GM23338 (cell line): ENCODE measurements at regions not wholly inside any gene's neighbourhood (a gene's known extent, or its start where the extent isn't known, plus 50 kb on each side); places are given as distances from the start of the nearest gene placed in this dataset.

Experiments used
- CTCF ChIP-seq, 2 experiments: fragments of 200-600 bp in 1 of 2; sonication (generic) in 1 of 2; conservative IDR thresholded peaks; 2 replicates each; pipeline versions ENCODE4 v1.5.1 to v1.6.1; 2016 to 2017; ENCODE audit warnings: antibody characterized with exemption in 2 of 2, low read depth in 2 of 2, mild to moderate bottlenecking in 2 of 2, moderate library complexity in 1 of 2
- EZH2 ChIP-seq: fragments of 200-600 bp; sonication (generic); IDR thresholded peaks from one replicate; pipeline ENCODE4 v1.8.0; 2017; ENCODE audit warnings: antibody characterized with exemption, mild to moderate bottlenecking, low read depth; ENCODE audit not compliant: unreplicated experiment
- EZH2phosphoT487 ChIP-seq: fragments of 200-600 bp; sonication (generic); IDR thresholded peaks from one replicate; pipeline ENCODE4 v1.8.1; 2018; ENCODE audit warnings: antibody characterized with exemption; ENCODE audit not compliant: unreplicated experiment
- REST ChIP-seq: IDR thresholded peaks from one replicate; pipeline ENCODE4 v1.6.1; 2018; ENCODE audit warnings: antibody characterized with exemption; ENCODE audit not compliant: unreplicated experiment

GRCh38 chr5:62698756-62699155 lies 120.1 kb downstream of the LRRC70 start:
- TF ChIP-seq EZH2phosphoT487 (no peak), CTCF (conservative IDR thresholded peaks at IDR 0.05; ENCODE audit: low read depth in 2 of 2) (no peak), EZH2 (no peak), REST (no peak)
